ENCODE measurements at regions not wholly inside any gene's neighbourhood (a gene's known extent, or its start where the extent isn't known, plus 50 kb on each side); places are given as distances from the start of the nearest gene placed in this dataset.
"Not testable (repeated sequence)": the region's sequence is repeated elsewhere in the genome, so short reads cannot be mapped to it uniquely, and the experiment has no call there.

DNA sequence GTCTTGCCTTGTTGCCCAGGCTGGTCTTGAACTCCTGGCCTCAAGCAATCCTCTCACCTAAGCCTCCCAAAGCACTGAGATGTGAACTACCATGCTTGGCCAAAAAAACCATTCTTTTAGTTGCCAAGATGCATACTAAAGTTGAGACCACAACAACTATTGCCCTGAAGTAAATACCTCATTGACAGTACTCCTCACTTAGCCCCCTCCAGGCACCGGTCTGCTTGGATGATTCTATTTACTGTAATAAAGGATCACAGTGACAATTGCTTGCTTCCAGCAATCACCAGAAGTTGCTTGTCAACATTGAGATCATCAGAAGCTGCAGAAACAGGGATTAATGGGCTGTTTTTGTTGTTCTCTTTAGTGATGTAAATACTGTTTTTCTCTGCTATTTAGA is 97.1 kb downstream of the CDRT15L2 start:
- not testable (repeated sequence) for TF ChIP-seq KDM1A (IDR thresholded peaks at IDR 0.05; ENCODE audit: low read depth); EP300 (IDR thresholded peaks at IDR 0.05)

All from A549 (cell line).